HFFc6 (cell line): ENCODE measurements at regions not wholly inside any gene's neighbourhood (a gene's known extent, or its start where the extent isn't known, plus 50 kb on each side); places are given as distances from the start of the nearest gene placed in this dataset.

Experiments
- DNase-seq: peaks from one replicate; pipeline ENCODE4 v3.0.0-alpha.2; 2018
- H3K27ac Mint-ChIP-seq: 2 replicates; pipeline ENCODE4 v1.8.0; 2020; ENCODE audit warnings: mild to moderate bottlenecking, mixed read lengths
- H3K27me3 Mint-ChIP-seq: 2 replicates; pipeline ENCODE4 v1.8.0; 2021; ENCODE audit warnings: mild to moderate bottlenecking, moderate library complexity, mixed read lengths; ENCODE audit not compliant: insufficient read depth
- H3K36me3 Mint-ChIP-seq: 2 replicates; pipeline ENCODE4 v1.8.0; 2021; ENCODE audit warnings: low read depth, mixed read lengths
- H3K4me1 Mint-ChIP-seq: 2 replicates; pipeline ENCODE4 v1.8.0; 2020; ENCODE audit warnings: low read depth, mixed read lengths
- H3K4me3 Mint-ChIP-seq: 2 replicates; pipeline ENCODE4 v1.8.0; 2020; ENCODE audit warnings: mild to moderate bottlenecking, moderate library complexity, mixed read lengths
- H3K9me3 Mint-ChIP-seq: 2 replicates; pipeline ENCODE4 v1.8.0; 2020; ENCODE audit warnings: mild to moderate bottlenecking, mixed read lengths
- TF ChIP-seq, protein P1 (sequence below): fragments of 200-600 bp; sonication (generic); IDR thresholded peaks from 2 replicates; pipeline ENCODE4 v1.5.0; 2021; ENCODE audit warnings: antibody characterized with exemption, mild to moderate bottlenecking

GRCh38 chr12:130049666-130050065 lies 112.6 kb upstream of the FZD10 start:
- Mint-ChIP-seq H3K4me3 (no peak overlapping the region), H3K27ac (no peak overlapping the region), H3K27me3 (no peaks in the 10 kb centered on the region), H3K4me1 (no peaks in the 10 kb centered on the region), H3K36me3 (peaks cover 7% of the 10 kb centered on the region), H3K9me3 (peaks cover 43% of the 10 kb centered on the region)
- TF ChIP-seq, protein P1, sequence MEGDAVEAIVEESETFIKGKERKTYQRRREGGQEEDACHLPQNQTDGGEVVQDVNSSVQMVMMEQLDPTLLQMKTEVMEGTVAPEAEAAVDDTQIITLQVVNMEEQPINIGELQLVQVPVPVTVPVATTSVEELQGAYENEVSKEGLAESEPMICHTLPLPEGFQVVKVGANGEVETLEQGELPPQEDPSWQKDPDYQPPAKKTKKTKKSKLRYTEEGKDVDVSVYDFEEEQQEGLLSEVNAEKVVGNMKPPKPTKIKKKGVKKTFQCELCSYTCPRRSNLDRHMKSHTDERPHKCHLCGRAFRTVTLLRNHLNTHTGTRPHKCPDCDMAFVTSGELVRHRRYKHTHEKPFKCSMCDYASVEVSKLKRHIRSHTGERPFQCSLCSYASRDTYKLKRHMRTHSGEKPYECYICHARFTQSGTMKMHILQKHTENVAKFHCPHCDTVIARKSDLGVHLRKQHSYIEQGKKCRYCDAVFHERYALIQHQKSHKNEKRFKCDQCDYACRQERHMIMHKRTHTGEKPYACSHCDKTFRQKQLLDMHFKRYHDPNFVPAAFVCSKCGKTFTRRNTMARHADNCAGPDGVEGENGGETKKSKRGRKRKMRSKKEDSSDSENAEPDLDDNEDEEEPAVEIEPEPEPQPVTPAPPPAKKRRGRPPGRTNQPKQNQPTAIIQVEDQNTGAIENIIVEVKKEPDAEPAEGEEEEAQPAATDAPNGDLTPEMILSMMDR: peak; percentile 10; the same call in 1 of the 2 replicates
- no peak for DNase-seq

GRCh38 chr12:130051900-130052299 lies 110.4 kb upstream of the FZD10 start:
- Mint-ChIP-seq H3K27ac (no peak overlapping the region), H3K27me3 (peaks cover 2% of the 10 kb centered on the region; the same call in 1 of the 2 replicates), H3K4me3 (no peak overlapping the region), H3K9me3 (peaks cover 55% of the 10 kb centered on the region), H3K4me1 (no peaks in the 10 kb centered on the region), H3K36me3 (peaks cover 16% of the 10 kb centered on the region)
- TF ChIP-seq, protein P1: no peak
- no peak for DNase-seq

GRCh38 chr12:130053651-130054069 lies 108.6 kb upstream of the FZD10 start:
- Mint-ChIP-seq H3K9me3 (peaks cover 67% of the 10 kb centered on the region), H3K27ac (no peak overlapping the region), H3K4me1 (no peaks in the 10 kb centered on the region), H3K36me3 (peaks cover 16% of the 10 kb centered on the region), H3K4me3 (no peak overlapping the region), H3K27me3 (peaks cover 2% of the 10 kb centered on the region; the same call in 1 of the 2 replicates)
- TF ChIP-seq, protein P1: no peak
- no peak for DNase-seq

DNA sequence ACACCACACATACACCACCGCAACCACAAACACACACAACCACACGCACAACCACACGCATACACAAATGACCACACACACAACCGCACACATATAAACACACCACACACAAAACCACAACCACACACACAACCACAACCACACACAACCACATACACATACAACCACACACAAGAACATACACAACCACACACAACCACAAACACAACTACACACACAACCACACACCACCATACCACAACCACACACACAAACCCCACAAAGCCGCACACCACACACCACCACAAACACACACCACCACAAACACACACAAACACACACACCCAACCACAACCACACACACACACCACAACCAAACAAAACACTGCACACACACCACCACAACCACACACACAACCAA lies 107.5 kb upstream of the FZD10 start:
- no peak for DNase-seq

DNA sequence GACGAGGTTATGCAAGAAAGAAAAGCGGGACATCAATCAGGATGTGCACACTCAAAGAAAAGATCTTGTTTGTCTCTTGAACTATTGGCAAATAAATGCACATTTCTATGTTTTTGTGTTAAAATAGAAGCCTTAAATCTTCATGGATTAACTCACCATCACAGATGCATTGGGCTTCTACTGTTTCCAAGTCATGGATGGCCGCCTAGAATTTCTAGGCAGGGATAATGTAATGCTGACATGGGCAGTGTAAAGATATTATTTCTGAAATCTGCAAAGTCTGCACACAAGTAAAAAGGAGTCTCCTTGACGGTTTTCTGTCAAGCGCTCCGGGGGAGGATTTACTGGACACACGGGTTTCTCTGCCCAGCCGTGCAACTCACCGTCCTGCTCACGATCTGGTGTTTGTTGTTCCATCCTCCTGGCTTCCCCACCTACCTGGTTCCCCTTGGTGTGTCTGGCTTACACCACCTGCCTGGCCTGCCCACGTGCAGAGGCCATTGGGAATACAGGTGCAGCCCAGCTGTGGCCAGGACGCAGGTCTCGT lies 103.3 kb upstream of the FZD10 start:
- H3K36me3 Mint-ChIP-seq: peaks cover 9% of the 10 kb centered on the region
- H3K4me1 Mint-ChIP-seq: no peaks in the 10 kb centered on the region
- H3K27me3 Mint-ChIP-seq: peaks cover 2% of the 10 kb centered on the region; the same call in 1 of the 2 replicates
- no peak for DNase-seq
- no peak overlapping the region for H3K27ac Mint-ChIP-seq
- TF ChIP-seq, protein P1: no peak
- H3K9me3 Mint-ChIP-seq: peaks cover 89% of the 10 kb centered on the region
- no peak overlapping the region for H3K4me3 Mint-ChIP-seq

More for the DNA sequence above, 107.5 kb upstream of the FZD10 start:
- H3K9me3 Mint-ChIP-seq: peaks cover 75% of the 10 kb centered on the region
- H3K27ac Mint-ChIP-seq: no peak overlapping the region
- H3K27me3 Mint-ChIP-seq: peaks cover 2% of the 10 kb centered on the region; the same call in 1 of the 2 replicates
- TF ChIP-seq, protein P1: no peak
- peaks cover 16% of the 10 kb centered on the region for H3K36me3 Mint-ChIP-seq
- H3K4me1 Mint-ChIP-seq: no peaks in the 10 kb centered on the region
- H3K4me3 Mint-ChIP-seq: no peak overlapping the region
